ENCODE measurements at regions not wholly inside any gene's neighbourhood (a gene's known extent, or its start where the extent isn't known, plus 50 kb on each side); places are given as distances from the start of the nearest gene placed in this dataset.

DNA sequence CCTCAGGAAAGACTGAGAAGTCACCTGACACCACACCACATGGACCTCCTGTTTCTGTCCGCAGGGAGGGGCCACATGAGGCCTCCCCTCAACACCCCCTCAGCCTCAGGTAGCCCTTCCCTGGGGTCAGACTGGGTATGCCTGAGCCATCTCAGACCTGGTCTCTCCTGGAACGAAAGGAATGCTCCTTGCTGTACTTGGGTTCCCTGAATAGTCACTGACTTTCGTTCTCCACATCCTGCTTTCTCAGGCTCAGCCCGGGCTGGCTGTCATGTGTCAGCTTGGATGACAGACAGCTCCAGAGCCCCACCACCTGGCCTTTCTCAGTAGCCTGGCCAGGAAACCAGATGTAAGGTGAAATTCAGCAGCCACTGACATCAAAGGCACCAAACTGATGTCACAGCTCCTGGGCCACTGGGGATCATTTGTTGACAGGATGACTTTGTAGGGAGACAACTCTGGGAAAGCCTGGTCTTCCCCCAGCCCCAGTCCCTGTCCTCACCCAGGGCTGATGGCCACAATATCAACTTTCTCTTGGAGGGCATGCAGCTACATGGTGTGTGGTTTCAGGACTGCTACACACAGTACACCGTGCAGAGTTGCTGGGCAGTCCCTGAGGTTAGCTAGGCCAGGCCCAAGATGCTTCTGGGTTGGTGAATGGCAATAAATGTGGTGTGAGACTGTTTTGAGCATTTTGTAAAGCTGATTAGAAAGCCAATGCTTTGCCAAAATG lies 141.4 kb upstream of the MRPS22 start:
- no peaks in the 10 kb centered on the region for H3K36me3 Mint-ChIP-seq (ENCODE audit: low read depth)
- H3K27me3 Mint-ChIP-seq (ENCODE audit: low read depth): peaks cover 11% of the 10 kb centered on the region
- no peak for DNase-seq (ENCODE audit: low read depth, low spot score)
- no peak overlapping the region for H3K4me3 Mint-ChIP-seq
- H3K9me3 Mint-ChIP-seq: no peaks in the 10 kb centered on the region
- H3K27ac Mint-ChIP-seq (ENCODE audit: unreplicated experiment): no peak overlapping the region
- TF ChIP-seq, protein P1, sequence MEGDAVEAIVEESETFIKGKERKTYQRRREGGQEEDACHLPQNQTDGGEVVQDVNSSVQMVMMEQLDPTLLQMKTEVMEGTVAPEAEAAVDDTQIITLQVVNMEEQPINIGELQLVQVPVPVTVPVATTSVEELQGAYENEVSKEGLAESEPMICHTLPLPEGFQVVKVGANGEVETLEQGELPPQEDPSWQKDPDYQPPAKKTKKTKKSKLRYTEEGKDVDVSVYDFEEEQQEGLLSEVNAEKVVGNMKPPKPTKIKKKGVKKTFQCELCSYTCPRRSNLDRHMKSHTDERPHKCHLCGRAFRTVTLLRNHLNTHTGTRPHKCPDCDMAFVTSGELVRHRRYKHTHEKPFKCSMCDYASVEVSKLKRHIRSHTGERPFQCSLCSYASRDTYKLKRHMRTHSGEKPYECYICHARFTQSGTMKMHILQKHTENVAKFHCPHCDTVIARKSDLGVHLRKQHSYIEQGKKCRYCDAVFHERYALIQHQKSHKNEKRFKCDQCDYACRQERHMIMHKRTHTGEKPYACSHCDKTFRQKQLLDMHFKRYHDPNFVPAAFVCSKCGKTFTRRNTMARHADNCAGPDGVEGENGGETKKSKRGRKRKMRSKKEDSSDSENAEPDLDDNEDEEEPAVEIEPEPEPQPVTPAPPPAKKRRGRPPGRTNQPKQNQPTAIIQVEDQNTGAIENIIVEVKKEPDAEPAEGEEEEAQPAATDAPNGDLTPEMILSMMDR (conservative IDR thresholded peaks at IDR 0.05): no peak
- no peaks in the 10 kb centered on the region for H3K4me1 Mint-ChIP-seq

DNA sequence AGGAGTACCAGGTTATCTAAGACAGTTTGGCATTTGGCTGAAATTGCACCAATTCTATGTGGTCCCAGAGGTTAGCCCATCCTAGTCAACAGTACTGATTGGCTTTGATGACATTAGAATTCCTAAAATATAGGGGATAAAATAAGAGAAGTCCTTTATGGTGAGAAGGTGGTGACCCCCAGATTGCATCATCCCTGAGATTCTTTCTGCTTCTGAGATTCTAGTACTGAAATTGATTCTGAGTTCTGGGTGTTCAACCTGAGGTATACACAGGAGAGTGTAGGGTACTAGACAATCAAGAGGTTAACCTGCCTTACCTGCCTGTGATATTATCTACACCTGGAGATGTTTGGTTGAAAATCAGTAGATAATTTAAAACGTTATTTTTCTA lies 140.9 kb upstream of the MRPS22 start:
- no peak for DNase-seq (ENCODE audit: low read depth, low spot score)
- H3K27me3 Mint-ChIP-seq (ENCODE audit: low read depth): peaks cover 14% of the 10 kb centered on the region
- H3K4me3 Mint-ChIP-seq: no peak overlapping the region
- H3K4me1 Mint-ChIP-seq: no peaks in the 10 kb centered on the region
- TF ChIP-seq, protein P1 (conservative IDR thresholded peaks at IDR 0.05): no peak
- no peaks in the 10 kb centered on the region for H3K9me3 Mint-ChIP-seq
- no peaks in the 10 kb centered on the region for H3K36me3 Mint-ChIP-seq (ENCODE audit: low read depth)
- H3K27ac Mint-ChIP-seq (ENCODE audit: unreplicated experiment): no peak overlapping the region

DNA sequence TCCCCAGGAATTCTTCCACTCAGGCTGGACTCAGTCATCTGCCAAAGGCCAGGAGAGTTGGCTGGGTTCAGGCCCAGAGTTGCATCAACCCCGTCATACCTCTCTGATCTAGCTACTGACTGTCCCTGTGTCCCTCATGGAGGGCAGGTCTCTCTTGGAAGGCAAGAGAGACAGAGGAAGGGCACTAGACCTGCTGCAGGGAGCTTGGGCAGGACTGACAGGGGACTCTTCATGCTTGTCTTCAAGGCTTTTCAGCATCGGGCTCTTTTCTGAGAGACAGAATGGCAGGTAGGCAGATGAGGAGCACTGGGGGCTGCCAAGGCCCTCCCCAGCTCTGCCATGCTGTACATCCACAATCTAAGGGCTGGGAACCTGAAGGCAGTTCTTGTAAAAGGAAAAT lies 140.1 kb upstream of the MRPS22 start:
- DNase-seq (ENCODE audit: low read depth, low spot score): no peak
- H3K27me3 Mint-ChIP-seq (ENCODE audit: low read depth): peaks cover 15% of the 10 kb centered on the region
- no peak overlapping the region for H3K27ac Mint-ChIP-seq (ENCODE audit: unreplicated experiment)
- no peaks in the 10 kb centered on the region for H3K9me3 Mint-ChIP-seq
- no peak overlapping the region for H3K4me3 Mint-ChIP-seq
- TF ChIP-seq, protein P1 (conservative IDR thresholded peaks at IDR 0.05): no peak
- no peaks in the 10 kb centered on the region for H3K36me3 Mint-ChIP-seq (ENCODE audit: low read depth)
- H3K4me1 Mint-ChIP-seq: no peaks in the 10 kb centered on the region

DNA sequence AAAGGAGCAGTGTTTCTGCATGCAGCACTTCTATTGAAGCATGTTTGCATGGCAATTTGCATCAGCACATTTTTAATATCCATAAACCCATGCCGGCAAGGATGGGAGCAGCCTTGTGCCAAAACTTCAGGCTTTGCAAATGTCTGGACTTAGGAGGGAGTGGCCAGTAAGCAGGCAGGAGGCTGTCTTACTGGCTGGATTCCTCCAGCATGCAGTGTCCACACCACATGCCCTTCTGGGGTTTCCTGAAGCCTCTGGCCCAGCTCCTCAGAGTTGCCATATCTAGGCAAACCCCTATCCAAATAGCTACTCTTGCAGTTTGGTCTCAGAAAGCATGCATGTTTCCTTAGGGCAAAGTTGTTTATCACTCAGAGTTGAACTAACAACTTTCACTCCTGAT lies 139.1 kb upstream of the MRPS22 start:
- Mint-ChIP-seq H3K4me1 (no peaks in the 10 kb centered on the region), H3K4me3 (no peak overlapping the region), H3K36me3 (ENCODE audit: low read depth) (no peaks in the 10 kb centered on the region), H3K27me3 (ENCODE audit: low read depth) (peaks cover 23% of the 10 kb centered on the region), H3K27ac (ENCODE audit: unreplicated experiment) (no peak overlapping the region), H3K9me3 (no peaks in the 10 kb centered on the region)
- TF ChIP-seq, protein P1 (conservative IDR thresholded peaks at IDR 0.05): no peak
- DNase-seq (ENCODE audit: low read depth, low spot score): no peak

DNA sequence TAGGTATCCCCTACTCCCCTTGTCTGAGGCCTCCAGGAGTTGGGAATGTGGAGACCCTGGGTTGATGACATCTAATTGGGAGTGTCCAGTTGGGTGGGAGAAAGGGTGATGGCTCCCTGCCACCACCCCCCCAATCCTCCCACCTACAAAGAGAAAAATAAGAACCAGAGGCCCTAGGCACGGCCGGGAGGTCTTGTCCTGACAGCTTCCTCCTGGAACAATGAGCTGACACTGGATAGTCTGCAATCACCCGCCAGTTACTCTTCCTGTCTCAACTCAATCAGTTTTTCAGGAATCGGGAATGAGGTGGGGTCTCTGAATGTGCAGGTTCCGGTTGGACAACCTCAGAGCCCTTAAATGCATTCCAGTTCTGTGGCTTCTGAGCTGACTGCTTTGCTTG lies 129.9 kb upstream of the MRPS22 start:
- TF ChIP-seq, protein P1 (conservative IDR thresholded peaks at IDR 0.05): no peak
- Mint-ChIP-seq H3K36me3 (ENCODE audit: low read depth) (no peaks in the 10 kb centered on the region), H3K27me3 (ENCODE audit: low read depth) (peaks cover 23% of the 10 kb centered on the region), H3K4me1 (no peaks in the 10 kb centered on the region), H3K4me3 (no peak overlapping the region), H3K27ac (ENCODE audit: unreplicated experiment) (no peak overlapping the region), H3K9me3 (peaks cover 2% of the 10 kb centered on the region)
- DNase-seq (ENCODE audit: low read depth, low spot score): no peak

Measured in neural crest cell (in vitro differentiated cells).